Keratinocyte (primary cell): ENCODE measurements at regions not wholly inside any gene's neighbourhood (a gene's known extent, or its start where the extent isn't known, plus 50 kb on each side); places are given as distances from the start of the nearest gene placed in this dataset.

Experiments used
- DNase-seq: peaks from one replicate; pipeline ENCODE4 v3.0.0-alpha.2; 2011; ENCODE audit warnings: low read depth, missing footprints, low spot score
- FAIRE-seq: peaks from 2 replicates; lab custom pipeline; 2011; peaks lifted over from hg19 to GRCh38; lab: Jason Lieb, UNC
- H2AFZ ChIP-seq: 2 replicates; pipeline ENCODE4 v1.6.0; 2012; ENCODE audit warnings: low read length, control low read depth, inconsistent platforms; ENCODE audit not compliant: control insufficient read depth
- H3K27ac ChIP-seq: 2 replicates; pipeline ENCODE4 v1.5.1; 2011; ENCODE audit warnings: low read length; ENCODE audit not compliant: control insufficient read depth, insufficient read depth
- H3K27me3 ChIP-seq: 3 replicates; pipeline ENCODE4 v1.6.0; 2011; ENCODE audit warnings: low read length; ENCODE audit not compliant: control insufficient read depth, insufficient read depth; ENCODE audit errors: extremely low read depth
- H3K36me3 ChIP-seq, 2 experiments: 2 replicates in 1 of 2; 3 replicates in 1 of 2; pipeline ENCODE4 v1.5.1; 2011; ENCODE audit warnings: low read length in 2 of 2, mild to moderate bottlenecking in 1 of 2; ENCODE audit not compliant: control insufficient read depth in 2 of 2, insufficient read depth in 2 of 2; ENCODE audit errors: extremely low read depth in 1 of 2
- H3K4me1 ChIP-seq: 3 replicates; pipeline ENCODE4 v1.5.1; 2011; ENCODE audit warnings: low read length; ENCODE audit not compliant: control insufficient read depth, insufficient read depth; ENCODE audit errors: extremely low read depth
- H3K4me2 ChIP-seq: 3 replicates; pipeline ENCODE4 v1.6.0; 2011; ENCODE audit warnings: low read depth, low read length; ENCODE audit not compliant: control insufficient read depth, insufficient read depth; ENCODE audit errors: extremely low read depth
- H3K4me3 ChIP-seq, 3 experiments: fragments of 200-600 bp in 1 of 3; sonication (generic) in 1 of 3; 2 replicates in 2 of 3; 3 replicates in 1 of 3; pipeline ENCODE4 v1.5.1; 2011 to 2016; ENCODE audit warnings: low read length in 3 of 3, mild to moderate bottlenecking in 3 of 3, control low read depth in 2 of 3, inconsistent platforms in 1 of 3, low read depth in 1 of 3, mixed read lengths in 1 of 3, mixed run types in 1 of 3, moderate library complexity in 1 of 3; ENCODE audit not compliant: control insufficient read depth in 2 of 3, insufficient read depth in 2 of 3; ENCODE audit errors: extremely low read depth in 1 of 3
- H3K79me2 ChIP-seq: 2 replicates; pipeline ENCODE4 v1.6.0; 2012; ENCODE audit warnings: low read length; ENCODE audit not compliant: control insufficient read depth, insufficient read depth
- H3K9ac ChIP-seq: 3 replicates; pipeline ENCODE4 v1.6.0; 2011; ENCODE audit warnings: low read length; ENCODE audit not compliant: control insufficient read depth, insufficient read depth; ENCODE audit errors: extremely low read depth
- H3K9me1 ChIP-seq: 3 replicates; pipeline ENCODE4 v1.6.0; 2011; ENCODE audit warnings: low read length; ENCODE audit not compliant: control insufficient read depth, insufficient read depth; ENCODE audit errors: extremely low read depth
- H3K9me3 ChIP-seq: 2 replicates; pipeline ENCODE4 v1.5.1; 2012; ENCODE audit warnings: low read depth, low read length; ENCODE audit not compliant: control insufficient read depth
- H4K20me1 ChIP-seq: 3 replicates; pipeline ENCODE4 v1.6.0; 2011; ENCODE audit warnings: low read length; ENCODE audit not compliant: control insufficient read depth, insufficient read depth; ENCODE audit errors: extremely low read depth
- CTCF ChIP-seq, 3 experiments: IDR thresholded peaks in 1 of 3; conservative IDR thresholded peaks in 1 of 3; optimal IDR thresholded peaks in 1 of 3; 2 replicates in 2 of 3; 3 replicates in 1 of 3; pipeline versions ENCODE3 to v1.5.1; 2011; ENCODE audit warnings: low read length in 3 of 3, mild to moderate bottlenecking in 3 of 3, moderate library complexity in 2 of 3, control low read depth in 1 of 3, inconsistent platforms in 1 of 3; ENCODE audit not compliant: insufficient read depth in 2 of 3; ENCODE audit errors: extremely low read depth in 1 of 3
- EZH2 ChIP-seq: IDR thresholded peaks from one replicate; pipeline ENCODE4 v1.6.1; 2012; ENCODE audit warnings: inconsistent platforms, mild to moderate bottlenecking, low read length, moderate library complexity
- dilution Hi-C: fragments of 300-500 bp; cut with MboI; formaldehyde crosslinking; loops from one replicate; pipeline ENCODE4 v1.7.0; 2020; ENCODE audit warnings: low sequenced_read_pairs; ENCODE audit not compliant: extremely low pct_ligation_motif_present

- Histone ChIP-seq H3K9me3 (no peaks in the 10 kb centered on the region), H2AFZ (no peak overlapping the region), H3K4me2 (no peak overlapping the region), H3K27me3 (no peaks in the 10 kb centered on the region), H3K4me1 (no peaks in the 10 kb centered on the region), H3K36me3 (no peaks in the 10 kb centered on the region), H3K4me3 (no peak overlapping the region), H3K9me1 (no peaks in the 10 kb centered on the region), H4K20me1 (no peaks in the 10 kb centered on the region), H3K79me2 (no peaks in the 10 kb centered on the region), H3K9ac (no peak overlapping the region), H3K27ac (no peak overlapping the region)
- DNase-seq (no peak), FAIRE-seq (no peak)
- no peak for TF ChIP-seq CTCF (optimal IDR thresholded peaks at IDR 0.05 in 1 of 3, IDR thresholded peaks at IDR 0.05 in 1 of 3, conservative IDR thresholded peaks at IDR 0.05 in 1 of 3; ENCODE audit: extremely low read depth in 1 of 3, insufficient read depth in 2 of 3, low read length in 3 of 3)
- TF ChIP-seq EZH2, result no peak
- dilution Hi-C loops, result no loop called here
Observed at GRCh38 chr4:20416800-20417199, 165.1 kb downstream of the SLIT2 start.

DNA sequence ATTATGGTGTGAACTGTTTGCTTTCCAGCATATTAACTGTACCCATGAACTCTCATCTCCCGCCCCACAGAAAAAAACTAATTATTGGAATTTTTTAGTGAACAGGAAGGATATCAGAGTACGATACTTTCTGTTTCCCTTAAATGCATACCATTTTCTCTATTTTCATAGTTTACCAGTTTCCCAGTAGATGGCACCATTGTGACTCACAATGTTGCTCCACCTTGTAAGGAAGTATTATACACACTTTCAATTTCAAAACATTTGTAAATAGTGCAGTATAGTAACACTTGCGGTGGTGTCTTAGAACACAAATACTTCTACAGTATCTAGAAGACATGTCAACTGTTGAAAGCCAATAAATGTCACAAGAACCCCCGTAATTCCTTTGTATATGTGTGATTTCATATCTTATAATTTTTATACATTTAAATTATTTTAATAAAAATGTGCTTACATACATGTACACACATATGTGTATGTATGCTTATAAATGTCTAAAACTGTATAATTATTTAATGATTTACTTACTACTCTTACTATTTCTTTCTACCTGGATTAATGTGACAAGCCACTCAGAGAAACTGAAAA is 167.3 kb downstream of the SLIT2 start:
- Histone ChIP-seq H3K79me2 (no peaks in the 10 kb centered on the region), H3K9ac (peak overlapping the region; percentile 10), H4K20me1 (no peaks in the 10 kb centered on the region), H3K4me1 (no peaks in the 10 kb centered on the region), H3K4me2 (peak overlapping the region; percentile 47), H3K4me3 (peak overlapping the region in 2 of 3 experiments; percentile 35 to 62), H3K36me3 (no peaks in the 10 kb centered on the region), H3K27ac (peak overlapping the region; percentile 44), H3K27me3 (no peaks in the 10 kb centered on the region), H3K9me3 (no peaks in the 10 kb centered on the region), H3K9me1 (no peaks in the 10 kb centered on the region), H2AFZ (peak overlapping the region; percentile 59)
- DNase-seq, result no peak
- TF ChIP-seq CTCF (optimal IDR thresholded peaks at IDR 0.05 in 1 of 3, IDR thresholded peaks at IDR 0.05 in 1 of 3, conservative IDR thresholded peaks at IDR 0.05 in 1 of 3; ENCODE audit: extremely low read depth in 1 of 3, insufficient read depth in 2 of 3, low read length in 3 of 3) (peak in 2 of 3 experiments; percentile 23 to 46), EZH2 (no peak)
- FAIRE-seq, result peak; percentile 39
- dilution Hi-C loops, result no loop called here
